Colon (tissue), 2 donors: ENCODE measurements at regions not wholly inside any gene's neighbourhood (a gene's known extent, or its start where the extent isn't known, plus 50 kb on each side); places are given as distances from the start of the nearest gene placed in this dataset.
"Not testable (repeated sequence)": the region's sequence is repeated elsewhere in the genome, so short reads cannot be mapped to it uniquely, and the experiment has no call there.

Source experiments
- FAIRE-seq: peaks from 2 replicates; lab custom pipeline; 2012; peaks lifted over from hg19 to GRCh38; lab: Jason Lieb, UNC
- donor health status: control.
- donor health status: control.

- no peak for FAIRE-seq
Measured at GRCh38 chr18:30444544-30444943, 598.0 kb downstream of the DSC3 start.

- FAIRE-seq, result no peak
Measured at GRCh38 chr18:30440351-30440750, 602.2 kb downstream of the DSC3 start.

GRCh38 chr18:30439174-30439573, 603.4 kb downstream of the DSC3 start:
- no peak for FAIRE-seq

- no peak for FAIRE-seq
Measured at GRCh38 chr18:30432349-30432748, 610.2 kb downstream of the DSC3 start.

- not testable (repeated sequence) for FAIRE-seq
Measured at GRCh38 chr18:30419399-30419798, 623.1 kb downstream of the DSC3 start.

GRCh38 chr18:30415903-30416302, 626.6 kb downstream of the DSC3 start:
- FAIRE-seq, result no peak

GRCh38 chr18:30409120-30409519, 633.4 kb downstream of the DSC3 start:
- FAIRE-seq, result no peak

- FAIRE-seq, result no peak
Measured at GRCh38 chr18:30406728-30407127, 635.8 kb downstream of the DSC3 start.

- no peak for FAIRE-seq
Measured at GRCh38 chr18:30405038-30405437, 637.5 kb downstream of the DSC3 start.

- no peak for FAIRE-seq
Measured at GRCh38 chr18:30404422-30404821, 638.1 kb downstream of the DSC3 start.

GRCh38 chr18:30403278-30403677, 639.3 kb downstream of the DSC3 start:
- FAIRE-seq, result no peak

GRCh38 chr18:30387401-30387800, 655.1 kb downstream of the DSC3 start:
- FAIRE-seq, result no peak

GRCh38 chr18:30386624-30387023, 655.9 kb downstream of the DSC3 start:
- no peak for FAIRE-seq

GRCh38 chr18:30385684-30386083, 656.9 kb downstream of the DSC3 start:
- FAIRE-seq, result no peak

GRCh38 chr18:30381826-30382225, 660.7 kb downstream of the DSC3 start:
- no peak for FAIRE-seq

GRCh38 chr18:30378097-30378496, 664.4 kb downstream of the DSC3 start:
- FAIRE-seq, result no peak

GRCh38 chr18:30376515-30376914, 666.0 kb downstream of the DSC3 start:
- no peak for FAIRE-seq

- FAIRE-seq, result no peak
Measured at GRCh38 chr18:30361864-30362540, 680.5 kb downstream of the DSC3 start.

GRCh38 chr18:30359521-30359920, 683.0 kb downstream of the DSC3 start:
- FAIRE-seq, result no peak

- FAIRE-seq, result no peak
Measured at GRCh38 chr18:30358555-30358954, 684.0 kb downstream of the DSC3 start.

GRCh38 chr18:30352551-30353168, 689.9 kb downstream of the DSC3 start:
- no peak for FAIRE-seq

- no peak for FAIRE-seq
Measured at GRCh38 chr18:30350263-30350662, 692.3 kb downstream of the DSC3 start.

- no peak for FAIRE-seq
Measured at GRCh38 chr18:30343090-30343489, 699.5 kb downstream of the DSC3 start.

GRCh38 chr18:30342675-30343074, 699.9 kb downstream of the DSC3 start:
- no peak for FAIRE-seq
